Panc1 (cell line): ENCODE measurements at regions not wholly inside any gene's neighbourhood (a gene's known extent, or its start where the extent isn't known, plus 50 kb on each side); places are given as distances from the start of the nearest gene placed in this dataset.

Experiments
- ATAC-seq: fragments of 200-7000 bp; cut with Tn5 transposase; 2 replicates; pipeline ENCODE4 v1.9.1; 2020; ENCODE audit warnings: mild to moderate bottlenecking, moderate library complexity
- BruUV-seq: library from RNA; stranded (reverse); fragments of 400-500 nt; replicated peaks from 2 replicates; lab custom pipeline; 2021; lab: Mats Ljungman, UMichigan
- CTCF ChIA-PET: fragments of 300-600 bp; sonication (Branson Sonifier 250); formaldehyde crosslinking; loops from one replicate; lab custom pipeline; 2022; ENCODE audit warnings: antibody characterized with exemption; lab: Charles Lee
- POLR2A ChIA-PET: fragments of 300-600 bp; sonication (Branson Sonifier 250); formaldehyde crosslinking; loops from one replicate; lab custom pipeline; 2022; ENCODE audit warnings: antibody characterized with exemption; lab: Charles Lee
- DNase-seq: peaks from one replicate; pipeline ENCODE4 v3.0.0-alpha.2; 2010; ENCODE audit warnings: low read depth, low spot score
- H3K27ac ChIP-seq: 2 replicates; pipeline ENCODE4 v1.5.1; 2011; ENCODE audit warnings: mild to moderate bottlenecking, low read length, inconsistent platforms
- H3K27me3 ChIP-seq: fragments of 200-500 bp; sonication (Bioruptor generic); 2 replicates; pipeline ENCODE4 v1.6.0; 2014; ENCODE audit warnings: low read length, inconsistent platforms; ENCODE audit not compliant: control insufficient read depth, insufficient read depth
- H3K36me3 ChIP-seq: fragments of 200-500 bp; sonication (Bioruptor generic); 2 replicates; pipeline ENCODE4 v1.5.1; 2014; ENCODE audit warnings: inconsistent platforms, mild to moderate bottlenecking, low read length, moderate library complexity; ENCODE audit not compliant: control insufficient read depth, insufficient read depth
- H3K4me1 ChIP-seq: 2 replicates; pipeline ENCODE4 v1.5.1; 2011; ENCODE audit warnings: inconsistent platforms, mild to moderate bottlenecking, low read length, moderate library complexity; ENCODE audit not compliant: control insufficient read depth, insufficient read depth
- H3K4me3 ChIP-seq, 2 experiments: 2 replicates each; pipeline ENCODE4 v1.5.1; 2011 to 2012; ENCODE audit warnings: low read depth in 2 of 2, low read length in 2 of 2, mild to moderate bottlenecking in 2 of 2, inconsistent platforms in 1 of 2, moderate library complexity in 1 of 2
- H3K9me3 ChIP-seq: fragments of 200-500 bp; sonication (Bioruptor generic); 2 replicates; pipeline ENCODE4 v1.5.1; 2014; ENCODE audit warnings: low read depth, mild to moderate bottlenecking, inconsistent platforms, low read length, moderate library complexity; ENCODE audit not compliant: control insufficient read depth, insufficient read depth
- CTCF ChIP-seq: fragments of 450-650 bp; IDR thresholded peaks from 2 replicates; pipeline ENCODE4 v1.5.1; 2017; ENCODE audit warnings: mild to moderate bottlenecking
- POLR2AphosphoS5 ChIP-seq: IDR thresholded peaks from 2 replicates; pipeline ENCODE4 v1.6.1; 2012; ENCODE audit warnings: mild to moderate bottlenecking, low read depth, low read length, moderate library complexity
- REST ChIP-seq, 2 experiments: IDR thresholded peaks; 2 replicates each; pipeline ENCODE4 v1.6.1; 2011 to 2012; ENCODE audit warnings: low read depth in 2 of 2, control low read depth in 1 of 2, low read length in 1 of 2, mild to moderate bottlenecking in 1 of 2, moderate library complexity in 1 of 2; ENCODE audit not compliant: insufficient read depth in 1 of 2
- SIN3A ChIP-seq: IDR thresholded peaks from 2 replicates; pipeline ENCODE4 v1.6.1; 2012; ENCODE audit warnings: low read depth, mild to moderate bottlenecking, low read length, moderate library complexity, borderline replicate concordance; ENCODE audit not compliant: insufficient read depth
- TCF7L2 ChIP-seq: IDR thresholded peaks from 2 replicates; pipeline ENCODE4 v1.6.1; 2011; ENCODE audit warnings: mild to moderate bottlenecking, low read depth, low read length, inconsistent platforms
- in situ Hi-C: cut with HindIII; loops from 2 replicates; pipeline ENCODE4 v1.10.0; 2016; ENCODE audit warnings: low sequenced_read_pairs, low pct_unique_long_range_greater_than_20kb
- intact Hi-C: fragments of 100-400 bp; cut with micrococcal nuclease; formaldehyde crosslinking; loops from one replicate; pipeline ENCODE4 v1.10.0; 2022; ENCODE audit not compliant: unreplicated experiment

GRCh38 chr5:106136061-106136460 lies 1534.7 kb downstream of the EFNA5 start:
- DNase-seq (no peak), ATAC-seq (no peak)
- intact Hi-C loops = no loop called here
- BruUV-seq = no TSS peak
- TF ChIP-seq REST (IDR thresholded peaks at IDR 0.05; ENCODE audit: insufficient read depth in 1 of 2, low read depth in 2 of 2, low read length in 1 of 2) = no peak
- no peak for TF ChIP-seq POLR2AphosphoS5
- TF ChIP-seq CTCF = no peak
- no peak for TF ChIP-seq SIN3A
- CTCF ChIA-PET = no interaction called here
- Histone ChIP-seq H3K9me3 (no peaks in the 10 kb centered on the region), H3K4me3 (no peak overlapping the region), H3K27me3 (no peaks in the 10 kb centered on the region), H3K27ac (no peak overlapping the region), H3K36me3 (no peaks in the 10 kb centered on the region), H3K4me1 (no peaks in the 10 kb centered on the region)
- in situ Hi-C loops = no loop called here
- POLR2A ChIA-PET = no interaction called here

GRCh38 chr5:106135473-106135872 lies 1535.3 kb downstream of the EFNA5 start:
- ATAC-seq (no peak), DNase-seq (no peak)
- Histone ChIP-seq H3K27ac (no peak overlapping the region), H3K36me3 (no peaks in the 10 kb centered on the region), H3K4me3 (no peak overlapping the region), H3K4me1 (no peaks in the 10 kb centered on the region), H3K27me3 (no peaks in the 10 kb centered on the region), H3K9me3 (no peaks in the 10 kb centered on the region)
- ChIA-PET CTCF (no interaction called here), POLR2A (no interaction called here)
- no TSS peak for BruUV-seq
- intact Hi-C loops (no loop called here), in situ Hi-C loops (no loop called here)
- no peak for TF ChIP-seq CTCF
- no peak for TF ChIP-seq REST (IDR thresholded peaks at IDR 0.05; ENCODE audit: insufficient read depth in 1 of 2, low read depth in 2 of 2, low read length in 1 of 2)
- no peak for TF ChIP-seq TCF7L2
- no peak for TF ChIP-seq POLR2AphosphoS5
- no peak for TF ChIP-seq SIN3A
